RWPE2 (cell line): ENCODE measurements at regions not wholly inside any gene's neighbourhood (a gene's known extent, or its start where the extent isn't known, plus 50 kb on each side); places are given as distances from the start of the nearest gene placed in this dataset.
A peak's percentile ranks its signal among the peaks of the same experiment; 100 is the strongest.

Source experiments
- ATAC-seq: fragments of 200-7000 bp; cut with Tn5 transposase; 3 replicates; pipeline ENCODE4 v1.9.1; 2021; ENCODE audit warnings: low read depth
- DNase-seq: peaks from one replicate; pipeline ENCODE4 v3.0.0-alpha.2; 2020; ENCODE audit warnings: low spot score
- H3K27ac ChIP-seq: fragments of 450-650 bp; 2 replicates; pipeline ENCODE4 v1.5.1; 2017; ENCODE audit warnings: mild to moderate bottlenecking; ENCODE audit not compliant: poor library complexity, severe bottlenecking
- H3K27me3 ChIP-seq: fragments of 250-450 bp; sonication (Bioruptor Pico); 2 replicates; pipeline ENCODE4 v1.5.1; 2021; ENCODE audit warnings: mild to moderate bottlenecking, moderate library complexity; ENCODE audit not compliant: insufficient read depth, poor library complexity, severe bottlenecking
- H3K36me3 ChIP-seq: fragments of 250-450 bp; sonication (Bioruptor Pico); 2 replicates; pipeline ENCODE4 v1.5.1; 2020; ENCODE audit warnings: low read depth, mild to moderate bottlenecking, moderate library complexity
- H3K4me1 ChIP-seq: fragments of 250-450 bp; sonication (Bioruptor Pico); 2 replicates; pipeline ENCODE4 v1.5.1; 2021; ENCODE audit warnings: mild to moderate bottlenecking, moderate library complexity; ENCODE audit not compliant: insufficient read depth, poor library complexity, severe bottlenecking
- H3K4me3 ChIP-seq: fragments of 250-450 bp; sonication (Bioruptor Pico); 2 replicates; pipeline ENCODE4 v1.5.1; 2021; ENCODE audit warnings: mild to moderate bottlenecking, moderate library complexity; ENCODE audit not compliant: severe bottlenecking
- H3K9me3 ChIP-seq: fragments of 250-450 bp; sonication (Bioruptor Pico); 2 replicates; pipeline ENCODE4 v1.5.1; 2021; ENCODE audit warnings: mild to moderate bottlenecking, moderate library complexity; ENCODE audit not compliant: severe bottlenecking
- TF ChIP-seq, protein P1 (sequence below): fragments of 450-650 bp; IDR thresholded peaks from one replicate; pipeline ENCODE4 v1.5.1; 2017; ENCODE audit warnings: mild to moderate bottlenecking, moderate library complexity; ENCODE audit not compliant: poor library complexity, severe bottlenecking

DNA sequence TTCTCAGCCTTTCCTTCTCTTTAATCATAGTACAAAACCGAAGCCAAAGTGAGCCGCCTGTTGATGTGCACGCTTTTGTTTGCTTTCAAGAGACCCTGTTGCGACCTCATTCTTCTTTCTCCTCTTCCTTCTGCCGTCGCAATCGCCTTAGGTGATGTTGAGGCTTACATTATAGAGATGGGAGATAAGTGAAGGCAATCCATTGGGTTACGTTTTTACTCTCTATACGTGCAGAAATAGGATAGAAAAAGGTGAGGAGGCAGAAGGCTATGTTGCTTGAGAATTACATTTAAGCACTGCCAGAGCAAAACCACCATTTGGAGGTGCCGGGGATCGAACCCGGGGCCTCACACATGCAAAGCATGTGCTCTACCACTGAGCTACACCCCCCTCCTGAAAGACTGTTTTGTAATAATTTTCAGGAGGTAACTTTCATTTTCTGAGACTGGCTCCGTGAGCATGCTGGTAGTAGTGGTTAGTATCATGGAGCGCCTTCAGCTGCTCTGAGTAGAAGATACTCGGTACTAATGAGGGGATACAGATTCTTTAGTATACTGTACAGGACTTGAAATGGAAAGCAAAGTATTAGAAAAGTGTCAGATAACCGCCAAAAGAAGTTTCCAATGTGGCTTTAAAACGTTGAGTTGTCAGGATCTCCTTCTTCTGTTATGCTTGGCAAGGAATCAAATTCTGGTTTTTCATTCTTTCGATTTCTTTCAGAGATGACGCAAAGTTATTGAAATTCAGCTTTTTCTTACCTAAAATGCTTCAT lies 165.6 kb downstream of the TRIM27 start:
- Histone ChIP-seq H3K36me3 (no peaks in the 10 kb centered on the region), H3K9me3 (no peaks in the 10 kb centered on the region), H3K4me1 (no peaks in the 10 kb centered on the region), H3K27me3 (no peaks in the 10 kb centered on the region), H3K27ac (no peak overlapping the region), H3K4me3 (peak overlapping the region; percentile 17)
- TF ChIP-seq, protein P1, sequence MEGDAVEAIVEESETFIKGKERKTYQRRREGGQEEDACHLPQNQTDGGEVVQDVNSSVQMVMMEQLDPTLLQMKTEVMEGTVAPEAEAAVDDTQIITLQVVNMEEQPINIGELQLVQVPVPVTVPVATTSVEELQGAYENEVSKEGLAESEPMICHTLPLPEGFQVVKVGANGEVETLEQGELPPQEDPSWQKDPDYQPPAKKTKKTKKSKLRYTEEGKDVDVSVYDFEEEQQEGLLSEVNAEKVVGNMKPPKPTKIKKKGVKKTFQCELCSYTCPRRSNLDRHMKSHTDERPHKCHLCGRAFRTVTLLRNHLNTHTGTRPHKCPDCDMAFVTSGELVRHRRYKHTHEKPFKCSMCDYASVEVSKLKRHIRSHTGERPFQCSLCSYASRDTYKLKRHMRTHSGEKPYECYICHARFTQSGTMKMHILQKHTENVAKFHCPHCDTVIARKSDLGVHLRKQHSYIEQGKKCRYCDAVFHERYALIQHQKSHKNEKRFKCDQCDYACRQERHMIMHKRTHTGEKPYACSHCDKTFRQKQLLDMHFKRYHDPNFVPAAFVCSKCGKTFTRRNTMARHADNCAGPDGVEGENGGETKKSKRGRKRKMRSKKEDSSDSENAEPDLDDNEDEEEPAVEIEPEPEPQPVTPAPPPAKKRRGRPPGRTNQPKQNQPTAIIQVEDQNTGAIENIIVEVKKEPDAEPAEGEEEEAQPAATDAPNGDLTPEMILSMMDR: no peak
- peak; percentile 50 for ATAC-seq
- DNase-seq: no peak

DNA sequence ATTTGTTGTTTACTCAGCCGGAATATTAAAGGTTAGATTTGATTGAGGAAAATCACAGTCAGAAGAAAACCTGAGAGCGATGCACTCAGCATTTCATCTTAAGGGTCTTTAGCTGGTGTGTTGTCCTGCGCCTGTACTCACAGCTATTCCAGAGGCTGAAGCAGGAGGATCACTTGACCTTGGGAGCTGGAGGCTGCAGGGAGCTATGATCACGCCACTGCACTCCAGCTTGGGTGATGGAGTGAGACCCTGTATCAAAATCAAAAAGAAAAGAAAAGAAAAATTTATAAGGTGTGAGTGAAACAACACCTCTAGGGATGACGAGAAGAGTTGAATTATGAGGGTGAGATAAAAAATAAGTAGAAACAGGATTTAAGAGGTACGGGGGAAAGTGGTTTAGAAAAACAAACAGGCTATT lies 165.0 kb downstream of the TRIM27 start:
- Histone ChIP-seq H3K27ac (no peak overlapping the region), H3K4me3 (no peak overlapping the region), H3K27me3 (no peaks in the 10 kb centered on the region), H3K9me3 (no peaks in the 10 kb centered on the region), H3K4me1 (no peaks in the 10 kb centered on the region), H3K36me3 (no peaks in the 10 kb centered on the region)
- ATAC-seq: no peak
- TF ChIP-seq, protein P1: no peak
- DNase-seq: no peak

DNA sequence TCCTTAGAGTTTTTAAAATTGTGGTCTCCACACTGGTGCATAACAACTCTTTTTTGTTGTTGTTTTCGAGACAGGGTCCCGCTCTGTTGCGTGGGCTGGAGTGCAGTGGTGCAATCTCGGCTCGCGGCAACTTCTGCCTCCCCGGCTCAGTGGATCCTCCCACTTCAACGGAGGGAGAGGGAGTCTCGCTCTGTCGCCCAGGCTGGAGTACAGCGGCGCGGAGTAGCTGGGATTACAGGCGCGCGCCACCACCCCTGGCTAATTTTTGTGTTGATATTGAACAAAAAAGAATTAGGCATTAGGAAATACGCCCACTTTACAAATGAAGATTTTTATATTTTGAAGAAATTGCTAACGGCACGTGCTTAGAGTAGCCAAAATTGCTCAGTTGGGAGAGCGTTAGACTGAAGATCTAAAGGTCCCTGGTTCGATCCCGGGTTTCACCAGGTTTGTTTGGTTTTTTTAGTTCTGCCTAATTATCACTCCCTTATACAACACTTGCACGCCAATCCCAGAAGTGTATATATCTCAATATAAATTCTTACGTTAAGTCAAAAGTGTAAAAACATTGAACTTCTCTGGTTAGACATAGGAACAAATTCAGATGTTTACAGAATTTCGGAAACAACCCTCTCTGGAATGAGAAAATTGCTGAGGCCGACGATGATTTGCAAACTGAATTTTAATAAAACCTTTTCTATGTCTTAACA lies 159.6 kb downstream of the TRIM27 start:
- H3K9me3 ChIP-seq: no peaks in the 10 kb centered on the region
- H3K36me3 ChIP-seq: no peaks in the 10 kb centered on the region
- no peak overlapping the region for H3K4me3 ChIP-seq
- TF ChIP-seq, protein P1: no peak
- H3K4me1 ChIP-seq: no peaks in the 10 kb centered on the region
- peaks cover 51% of the 10 kb centered on the region for H3K27me3 ChIP-seq
- H3K27ac ChIP-seq: no peak overlapping the region
- DNase-seq: no peak
- no peak for ATAC-seq

DNA sequence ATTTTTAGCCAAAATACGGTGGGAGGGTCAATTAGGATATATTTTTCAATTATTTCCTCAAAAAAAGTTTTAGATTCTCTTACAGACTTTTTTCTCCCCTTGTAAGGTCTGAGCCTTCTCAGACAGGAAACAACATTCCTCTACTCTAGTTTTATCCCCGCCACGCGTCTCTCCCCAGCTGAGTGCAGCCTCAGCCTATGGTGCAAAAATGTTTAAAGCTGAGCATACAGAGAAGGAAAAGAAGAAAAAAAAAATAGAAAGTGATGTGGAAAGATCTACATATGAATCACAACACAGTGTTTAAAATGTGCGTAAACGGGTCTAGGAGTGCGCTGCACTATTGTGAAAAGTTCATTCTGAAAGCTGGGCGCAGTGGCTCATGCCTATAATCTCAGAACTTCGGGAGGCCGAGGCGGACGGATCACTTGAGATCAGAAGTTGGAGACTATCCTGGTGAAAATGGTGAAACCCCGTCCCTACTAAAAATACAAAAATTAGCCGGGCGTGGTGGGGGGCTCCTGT lies 159.0 kb downstream of the TRIM27 start:
- Histone ChIP-seq H3K9me3 (no peaks in the 10 kb centered on the region), H3K27me3 (peaks cover 58% of the 10 kb centered on the region), H3K36me3 (no peaks in the 10 kb centered on the region), H3K27ac (no peak overlapping the region), H3K4me3 (no peak overlapping the region), H3K4me1 (no peaks in the 10 kb centered on the region)
- ATAC-seq (no peak), DNase-seq (no peak)
- TF ChIP-seq, protein P1: no peak
